Sigmoid colon (tissue), 4 donors: ENCODE measurements at regions not wholly inside any gene's neighbourhood (a gene's known extent, or its start where the extent isn't known, plus 50 kb on each side); places are given as distances from the start of the nearest gene placed in this dataset.

Experiments used
- CTCF ChIP-seq, 4 experiments: fragments of 450-650 bp in 3 of 4; fragments of 200-600 bp in 1 of 4; IDR thresholded peaks; one replicate each; pipeline ENCODE4 v1.5.1; 2016 to 2019; ENCODE audit warnings: antibody characterized with exemption in 4 of 4, mild to moderate bottlenecking in 3 of 4, moderate library complexity in 2 of 4
- POLR2A ChIP-seq, 2 donors: fragments of 450-650 bp; IDR thresholded peaks; one replicate each; pipeline ENCODE4 v1.6.1; 2016; ENCODE audit warnings: antibody characterized with exemption in 2 of 2, mild to moderate bottlenecking in 2 of 2, moderate library complexity in 2 of 2
- POLR2AphosphoS5 ChIP-seq, 4 donors: sonication (generic); formaldehyde crosslinking; IDR thresholded peaks; one replicate each; pipeline ENCODE4 v1.6.1; 2017; ENCODE audit warnings: antibody characterized with exemption in 4 of 4

DNA sequence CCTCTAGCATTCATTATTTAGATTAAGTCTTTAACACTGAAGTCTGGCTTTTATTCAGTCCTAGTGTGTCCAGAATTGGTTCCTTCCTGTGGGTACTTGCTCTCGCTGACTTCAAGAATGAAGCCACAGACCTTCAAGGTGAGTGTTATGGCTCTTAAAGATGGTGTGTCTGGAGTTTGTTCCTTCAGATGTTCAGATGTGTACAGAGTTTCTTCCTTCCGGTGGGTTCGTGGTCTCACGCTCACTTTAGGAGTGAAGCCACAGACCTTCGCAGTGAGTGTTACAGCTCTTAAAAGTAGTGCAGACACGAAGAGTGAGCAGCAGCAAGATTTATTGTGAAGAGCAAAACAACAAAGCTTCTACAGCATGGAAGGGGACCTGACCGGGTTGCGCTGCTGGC lies 860.6 kb downstream of the STIM2 start:
- TF ChIP-seq CTCF (IDR thresholded peaks at IDR 0.05) (no peak), POLR2AphosphoS5 (IDR thresholded peaks at IDR 0.05) (no peak), POLR2A (IDR thresholded peaks at IDR 0.05) (no peak)
